GM23338 (cell line): ENCODE measurements at regions not wholly inside any gene's neighbourhood (a gene's known extent, or its start where the extent isn't known, plus 50 kb on each side); places are given as distances from the start of the nearest gene placed in this dataset.

Experiments
- ATAC-seq: fragments of 200-7000 bp; cut with Tn5 transposase; 3 replicates; pipeline ENCODE4 v1.9.1; 2020
- DNase-seq: peaks from one replicate; pipeline ENCODE4 v3.0.0-alpha.2; 2015; ENCODE audit warnings: low spot score
- H2AFZ ChIP-seq: fragments of 200-600 bp; sonication (generic); 2 replicates; pipeline ENCODE4 v1.8.0; 2016; ENCODE audit warnings: antibody characterized with exemption, mild to moderate bottlenecking, moderate library complexity
- H3F3A ChIP-seq: fragments of 200-600 bp; sonication (generic); replicated peaks from 2 replicates; pipeline ENCODE4 v1.8.0; 2017; ENCODE audit warnings: antibody characterized with exemption, mixed run types, low read depth
- H3K27ac ChIP-seq: fragments of 200-600 bp; sonication (generic); 2 replicates; pipeline ENCODE4 v1.6.1; 2016; ENCODE audit warnings: low read depth
- H3K27me3 ChIP-seq: fragments of 200-600 bp; sonication (generic); 2 replicates; pipeline ENCODE4 v1.8.0; 2016; ENCODE audit warnings: mild to moderate bottlenecking, mixed run types, moderate library complexity; ENCODE audit not compliant: insufficient read depth
- H3K36me3 ChIP-seq: fragments of 200-600 bp; sonication (generic); 2 replicates; pipeline ENCODE4 v1.8.0; 2016; ENCODE audit warnings: mild to moderate bottlenecking; ENCODE audit not compliant: insufficient read depth
- H3K4me1 ChIP-seq: fragments of 200-600 bp; sonication (generic); 2 replicates; pipeline ENCODE4 v1.8.0; 2016; ENCODE audit warnings: mild to moderate bottlenecking, moderate library complexity; ENCODE audit not compliant: insufficient read depth
- H3K4me2 ChIP-seq: fragments of 200-600 bp; sonication (generic); 2 replicates; pipeline ENCODE4 v1.7.1; 2017; ENCODE audit warnings: mixed run types
- H3K4me3 ChIP-seq: fragments of 200-600 bp; sonication (generic); 2 replicates; pipeline ENCODE4 v1.6.1; 2016; ENCODE audit warnings: mixed run types
- H3K79me2 ChIP-seq: fragments of 200-600 bp; sonication (generic); replicated peaks from 2 replicates; pipeline ENCODE4 v1.8.0; 2017; ENCODE audit warnings: mild to moderate bottlenecking; ENCODE audit not compliant: insufficient read depth
- H3K9me2 ChIP-seq: fragments of 200-600 bp; sonication (generic); 2 replicates; pipeline ENCODE4 v1.8.0; 2017; ENCODE audit not compliant: insufficient read depth
- H4K20me1 ChIP-seq: fragments of 200-600 bp; sonication (generic); replicated peaks from 2 replicates; pipeline ENCODE4 v1.8.0; 2017; ENCODE audit warnings: mild to moderate bottlenecking; ENCODE audit not compliant: insufficient read depth
- H3K27ac Mint-ChIP-seq: 2 replicates; pipeline ENCODE4 v1.8.0; 2020; ENCODE audit warnings: inconsistent platforms, mild to moderate bottlenecking, moderate library complexity, mixed read lengths
- H3K27me3 Mint-ChIP-seq: 3 replicates; pipeline ENCODE4 v1.8.0; 2022; ENCODE audit warnings: low read depth, mild to moderate bottlenecking, moderate library complexity, mixed read lengths, inconsistent platforms; ENCODE audit not compliant: insufficient read depth, poor library complexity
- H3K36me3 Mint-ChIP-seq: 3 replicates; pipeline ENCODE4 v1.8.0; 2021; ENCODE audit warnings: low read depth, mild to moderate bottlenecking, inconsistent platforms, moderate library complexity, mixed read lengths
- H3K4me1 Mint-ChIP-seq: 3 replicates; pipeline ENCODE4 v1.8.0; 2020; ENCODE audit warnings: mild to moderate bottlenecking, inconsistent platforms, mixed read lengths
- H3K4me3 Mint-ChIP-seq: 3 replicates; pipeline ENCODE4 v1.8.0; 2021; ENCODE audit warnings: moderate library complexity, mild to moderate bottlenecking, inconsistent platforms, mixed read lengths
- H3K9me3 Mint-ChIP-seq: 3 replicates; pipeline ENCODE4 v1.8.0; 2020; ENCODE audit warnings: moderate library complexity, mild to moderate bottlenecking, inconsistent platforms, mixed read lengths
- CREB1 ChIP-seq: fragments of 250-450 bp; sonication (Bioruptor Pico); IDR thresholded peaks from 2 replicates; pipeline ENCODE4 v1.5.0; 2020; ENCODE audit warnings: low read depth, mild to moderate bottlenecking, moderate library complexity
- CTCF ChIP-seq, 2 experiments: fragments of 200-600 bp in 1 of 2; sonication (generic) in 1 of 2; conservative IDR thresholded peaks; 2 replicates each; pipeline versions ENCODE4 v1.5.1 to v1.6.1; 2016 to 2017; ENCODE audit warnings: antibody characterized with exemption in 2 of 2, low read depth in 2 of 2, mild to moderate bottlenecking in 2 of 2, moderate library complexity in 1 of 2
- EZH2 ChIP-seq: fragments of 200-600 bp; sonication (generic); IDR thresholded peaks from one replicate; pipeline ENCODE4 v1.8.0; 2017; ENCODE audit warnings: antibody characterized with exemption, mild to moderate bottlenecking, low read depth; ENCODE audit not compliant: unreplicated experiment
- EZH2phosphoT487 ChIP-seq: fragments of 200-600 bp; sonication (generic); IDR thresholded peaks from one replicate; pipeline ENCODE4 v1.8.1; 2018; ENCODE audit warnings: antibody characterized with exemption; ENCODE audit not compliant: unreplicated experiment
- JUNB ChIP-seq: IDR thresholded peaks from one replicate; pipeline ENCODE4 v1.6.1; 2016; ENCODE audit warnings: antibody characterized with exemption; ENCODE audit not compliant: unreplicated experiment
- NANOG ChIP-seq: IDR thresholded peaks from 2 replicates; pipeline ENCODE4 v1.6.1; 2016; ENCODE audit warnings: antibody characterized with exemption, borderline replicate concordance
- STAT1 ChIP-seq: IDR thresholded peaks from one replicate; pipeline ENCODE4 v1.6.1; 2016; ENCODE audit warnings: antibody characterized with exemption; ENCODE audit not compliant: unreplicated experiment
- ZNF114 ChIP-seq: fragments of 250-450 bp; sonication (Bioruptor Pico); IDR thresholded peaks from 2 replicates; pipeline ENCODE4 v1.5.0; 2020; ENCODE audit warnings: mild to moderate bottlenecking, moderate library complexity
- ZNF331 ChIP-seq: fragments of 250-450 bp; sonication (Bioruptor Pico); IDR thresholded peaks from 2 replicates; pipeline ENCODE4 v1.5.0; 2020; ENCODE audit warnings: low read depth, mild to moderate bottlenecking, moderate library complexity
- TF ChIP-seq, protein P1 (sequence below): fragments of 250-450 bp; sonication (Bioruptor Pico); IDR thresholded peaks from 2 replicates; pipeline ENCODE4 v1.5.0; 2020; ENCODE audit warnings: mild to moderate bottlenecking, moderate library complexity
- TF ChIP-seq, protein P2 (sequence below): IDR thresholded peaks from 2 replicates; pipeline ENCODE4 v1.6.1; 2016; ENCODE audit warnings: antibody characterized with exemption

DNA sequence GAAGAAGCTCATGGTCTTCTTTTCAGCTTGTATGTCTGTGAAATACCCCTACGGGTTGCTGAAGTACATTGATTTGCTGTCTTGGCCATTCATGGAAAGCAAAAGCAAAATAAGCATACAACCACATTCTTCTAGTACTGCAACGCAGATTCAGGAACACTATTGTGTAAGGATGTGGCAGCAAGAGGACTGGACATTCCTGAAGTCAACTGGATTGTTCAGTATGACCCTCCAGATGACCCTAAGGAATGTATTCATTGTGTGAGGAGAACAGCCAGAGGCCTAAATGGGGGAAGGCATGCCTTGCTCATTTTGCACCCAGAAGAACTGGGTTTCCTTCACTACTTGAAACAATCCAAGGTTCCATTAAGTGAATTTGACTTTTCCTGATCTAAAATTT lies 133.4 kb upstream of the ANKRD1 start:
- no peaks in the 10 kb centered on the region for H3K27me3 ChIP-seq
- Mint-ChIP-seq H3K9me3 (no peaks in the 10 kb centered on the region), H3K4me3 (no peak overlapping the region), H3K27ac (no peak overlapping the region), H3K27me3 (no peaks in the 10 kb centered on the region), H3K36me3 (no peaks in the 10 kb centered on the region), H3K4me1 (peaks cover 18% of the 10 kb centered on the region)
- no peak for TF ChIP-seq JUNB
- TF ChIP-seq ZNF114 (CRISPR knock-in tag), result no peak
- TF ChIP-seq, protein P1, sequence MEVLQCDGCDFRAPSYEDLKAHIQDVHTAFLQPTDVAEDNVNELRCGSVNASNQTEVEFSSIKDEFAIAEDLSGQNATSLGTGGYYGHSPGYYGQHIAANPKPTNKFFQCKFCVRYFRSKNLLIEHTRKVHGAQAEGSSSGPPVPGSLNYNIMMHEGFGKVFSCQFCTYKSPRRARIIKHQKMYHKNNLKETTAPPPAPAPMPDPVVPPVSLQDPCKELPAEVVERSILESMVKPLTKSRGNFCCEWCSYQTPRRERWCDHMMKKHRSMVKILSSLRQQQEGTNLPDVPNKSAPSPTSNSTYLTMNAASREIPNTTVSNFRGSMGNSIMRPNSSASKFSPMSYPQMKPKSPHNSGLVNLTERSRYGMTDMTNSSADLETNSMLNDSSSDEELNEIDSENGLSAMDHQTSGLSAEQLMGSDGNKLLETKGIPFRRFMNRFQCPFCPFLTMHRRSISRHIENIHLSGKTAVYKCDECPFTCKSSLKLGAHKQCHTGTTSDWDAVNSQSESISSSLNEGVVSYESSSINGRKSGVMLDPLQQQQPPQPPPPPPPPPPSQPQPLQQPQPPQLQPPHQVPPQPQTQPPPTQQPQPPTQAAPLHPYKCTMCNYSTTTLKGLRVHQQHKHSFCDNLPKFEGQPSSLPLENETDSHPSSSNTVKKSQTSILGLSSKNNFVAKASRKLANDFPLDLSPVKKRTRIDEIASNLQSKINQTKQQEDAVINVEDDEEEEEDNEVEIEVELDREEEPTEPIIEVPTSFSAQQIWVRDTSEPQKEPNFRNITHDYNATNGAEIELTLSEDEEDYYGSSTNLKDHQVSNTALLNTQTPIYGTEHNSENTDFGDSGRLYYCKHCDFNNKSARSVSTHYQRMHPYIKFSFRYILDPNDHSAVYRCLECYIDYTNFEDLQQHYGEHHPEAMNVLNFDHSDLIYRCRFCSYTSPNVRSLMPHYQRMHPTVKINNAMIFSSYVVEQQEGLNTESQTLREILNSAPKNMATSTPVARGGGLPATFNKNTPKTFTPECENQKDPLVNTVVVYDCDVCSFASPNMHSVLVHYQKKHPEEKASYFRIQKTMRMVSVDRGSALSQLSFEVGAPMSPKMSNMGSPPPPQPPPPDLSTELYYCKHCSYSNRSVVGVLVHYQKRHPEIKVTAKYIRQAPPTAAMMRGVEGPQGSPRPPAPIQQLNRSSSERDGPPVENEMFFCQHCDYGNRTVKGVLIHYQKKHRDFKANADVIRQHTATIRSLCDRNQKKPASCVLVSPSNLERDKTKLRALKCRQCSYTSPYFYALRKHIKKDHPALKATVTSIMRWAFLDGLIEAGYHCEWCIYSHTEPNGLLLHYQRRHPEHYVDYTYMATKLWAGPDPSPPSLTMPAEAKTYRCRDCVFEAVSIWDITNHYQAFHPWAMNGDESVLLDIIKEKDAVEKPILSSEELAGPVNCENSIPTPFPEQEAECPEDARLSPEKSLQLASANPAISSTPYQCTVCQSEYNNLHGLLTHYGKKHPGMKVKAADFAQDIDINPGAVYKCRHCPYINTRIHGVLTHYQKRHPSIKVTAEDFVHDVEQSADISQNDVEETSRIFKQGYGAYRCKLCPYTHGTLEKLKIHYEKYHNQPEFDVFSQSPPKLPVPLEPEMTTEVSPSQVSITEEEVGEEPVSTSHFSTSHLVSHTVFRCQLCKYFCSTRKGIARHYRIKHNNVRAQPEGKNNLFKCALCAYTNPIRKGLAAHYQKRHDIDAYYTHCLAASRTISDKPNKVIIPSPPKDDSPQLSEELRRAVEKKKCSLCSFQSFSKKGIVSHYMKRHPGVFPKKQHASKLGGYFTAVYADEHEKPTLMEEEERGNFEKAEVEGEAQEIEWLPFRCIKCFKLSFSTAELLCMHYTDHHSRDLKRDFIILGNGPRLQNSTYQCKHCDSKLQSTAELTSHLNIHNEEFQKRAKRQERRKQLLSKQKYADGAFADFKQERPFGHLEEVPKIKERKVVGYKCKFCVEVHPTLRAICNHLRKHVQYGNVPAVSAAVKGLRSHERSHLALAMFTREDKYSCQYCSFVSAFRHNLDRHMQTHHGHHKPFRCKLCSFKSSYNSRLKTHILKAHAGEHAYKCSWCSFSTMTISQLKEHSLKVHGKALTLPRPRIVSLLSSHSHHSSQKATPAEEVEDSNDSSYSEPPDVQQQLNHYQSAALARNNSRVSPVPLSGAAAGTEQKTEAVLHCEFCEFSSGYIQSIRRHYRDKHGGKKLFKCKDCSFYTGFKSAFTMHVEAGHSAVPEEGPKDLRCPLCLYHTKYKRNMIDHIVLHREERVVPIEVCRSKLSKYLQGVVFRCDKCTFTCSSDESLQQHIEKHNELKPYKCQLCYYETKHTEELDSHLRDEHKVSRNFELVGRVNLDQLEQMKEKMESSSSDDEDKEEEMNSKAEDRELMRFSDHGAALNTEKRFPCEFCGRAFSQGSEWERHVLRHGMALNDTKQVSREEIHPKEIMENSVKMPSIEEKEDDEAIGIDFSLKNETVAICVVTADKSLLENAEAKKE (CRISPR knock-in tag), result no peak
- TF ChIP-seq CTCF (conservative IDR thresholded peaks at IDR 0.05; ENCODE audit: low read depth in 2 of 2), result no peak
- TF ChIP-seq NANOG, result no peak
- TF ChIP-seq ZNF331 (CRISPR knock-in tag), result no peak
- TF ChIP-seq, protein P2, sequence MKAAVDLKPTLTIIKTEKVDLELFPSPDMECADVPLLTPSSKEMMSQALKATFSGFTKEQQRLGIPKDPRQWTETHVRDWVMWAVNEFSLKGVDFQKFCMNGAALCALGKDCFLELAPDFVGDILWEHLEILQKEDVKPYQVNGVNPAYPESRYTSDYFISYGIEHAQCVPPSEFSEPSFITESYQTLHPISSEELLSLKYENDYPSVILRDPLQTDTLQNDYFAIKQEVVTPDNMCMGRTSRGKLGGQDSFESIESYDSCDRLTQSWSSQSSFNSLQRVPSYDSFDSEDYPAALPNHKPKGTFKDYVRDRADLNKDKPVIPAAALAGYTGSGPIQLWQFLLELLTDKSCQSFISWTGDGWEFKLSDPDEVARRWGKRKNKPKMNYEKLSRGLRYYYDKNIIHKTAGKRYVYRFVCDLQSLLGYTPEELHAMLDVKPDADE, result no peak
- TF ChIP-seq EZH2, result no peak
- no peak for TF ChIP-seq CREB1 (CRISPR knock-in tag)
- no peak for TF ChIP-seq STAT1
- TF ChIP-seq EZH2phosphoT487, result no peak
- no peak overlapping the region for H3K4me2 ChIP-seq
- H3K36me3 ChIP-seq, result no peaks in the 10 kb centered on the region
- no peaks in the 10 kb centered on the region for H3K4me1 ChIP-seq
- H2AFZ ChIP-seq, result no peak overlapping the region
- DNase-seq (no peak), ATAC-seq (no peak)
- no peaks in the 10 kb centered on the region for H3F3A ChIP-seq
- H4K20me1 ChIP-seq, result no peaks in the 10 kb centered on the region
- no peaks in the 10 kb centered on the region for H3K79me2 ChIP-seq
- H3K9me2 ChIP-seq, result peaks cover 13% of the 10 kb centered on the region; the same call in 1 of the 2 replicates
- H3K27ac ChIP-seq, result no peak overlapping the region
- H3K4me3 ChIP-seq, result no peak overlapping the region
